SK-N-MC (cell line): ENCODE measurements at regions not wholly inside any gene's neighbourhood (a gene's known extent, or its start where the extent isn't known, plus 50 kb on each side); places are given as distances from the start of the nearest gene placed in this dataset.

Experiments
- EZH2 ChIP-seq: fragments of 200-600 bp; sonication (generic); IDR thresholded peaks from one replicate; pipeline ENCODE4 v1.6.1; 2017; ENCODE audit warnings: antibody characterized with exemption
- FOXP2 ChIP-seq: optimal IDR thresholded peaks from 2 replicates; pipeline ENCODE3; 2011; ENCODE audit warnings: mild to moderate bottlenecking, moderate library complexity; ENCODE audit not compliant: insufficient read depth; ENCODE audit errors: extremely low read length, control extremely low read depth
- POLR2AphosphoS5 ChIP-seq: IDR thresholded peaks from 2 replicates; pipeline ENCODE4 v1.6.1; 2012; ENCODE audit warnings: mild to moderate bottlenecking, low read depth, low read length, borderline replicate concordance

GRCh38 chr5:5017827-5018577 lies 122.1 kb upstream of the ADAMTS16 start:
- TF ChIP-seq POLR2AphosphoS5: no peak
- TF ChIP-seq FOXP2: no peak
- TF ChIP-seq EZH2: no peak
